AG04450 (cell line): ENCODE measurements at regions not wholly inside any gene's neighbourhood (a gene's known extent, or its start where the extent isn't known, plus 50 kb on each side); places are given as distances from the start of the nearest gene placed in this dataset.
A peak's percentile ranks its signal among the peaks of the same experiment; 100 is the strongest.
"Not testable (repeated sequence)": the region's sequence is repeated elsewhere in the genome, so short reads cannot be mapped to it uniquely, and the experiment has no call there.

Source experiments
- CTCF ChIA-PET: fragments of 300-600, 350-600 bp; formaldehyde crosslinking; extraction: SDS; loops from one replicate; lab custom pipeline; 2022; ENCODE audit warnings: antibody characterized with exemption, inconsistent platforms; lab: Charles Lee
- POLR2A ChIA-PET: fragments of 350-600 bp; formaldehyde crosslinking; extraction: SDS; loops from one replicate; lab custom pipeline; 2021; ENCODE audit warnings: antibody characterized with exemption, inconsistent platforms; lab: Yijun Ruan, JAX
- DNase-seq: peaks from one replicate; pipeline ENCODE4 v3.0.0-alpha.2; 2011; ENCODE audit warnings: low read depth, low spot score
- H3K27ac ChIP-seq: one replicate; pipeline ENCODE4 v1.5.1; 2012; ENCODE audit warnings: low read depth, low read length, control low read depth
- H3K27me3 ChIP-seq: one replicate; pipeline ENCODE4 v1.6.0; 2012; ENCODE audit warnings: low read length; ENCODE audit not compliant: control insufficient read depth, insufficient read depth
- H3K4me3 ChIP-seq: 2 replicates; pipeline ENCODE4 v1.5.1; 2011; ENCODE audit warnings: mild to moderate bottlenecking, low read depth, low read length, control low read depth
- H3K9me3 ChIP-seq: 2 replicates; pipeline ENCODE4 v1.5.1; 2012; ENCODE audit warnings: low read length; ENCODE audit not compliant: control insufficient read depth, insufficient read depth
- TF ChIP-seq, protein P1 (sequence below): IDR thresholded peaks from 2 replicates; pipeline ENCODE4 v1.5.1; 2011; ENCODE audit warnings: low read depth, low read length, control low read depth, inconsistent platforms

DNA sequence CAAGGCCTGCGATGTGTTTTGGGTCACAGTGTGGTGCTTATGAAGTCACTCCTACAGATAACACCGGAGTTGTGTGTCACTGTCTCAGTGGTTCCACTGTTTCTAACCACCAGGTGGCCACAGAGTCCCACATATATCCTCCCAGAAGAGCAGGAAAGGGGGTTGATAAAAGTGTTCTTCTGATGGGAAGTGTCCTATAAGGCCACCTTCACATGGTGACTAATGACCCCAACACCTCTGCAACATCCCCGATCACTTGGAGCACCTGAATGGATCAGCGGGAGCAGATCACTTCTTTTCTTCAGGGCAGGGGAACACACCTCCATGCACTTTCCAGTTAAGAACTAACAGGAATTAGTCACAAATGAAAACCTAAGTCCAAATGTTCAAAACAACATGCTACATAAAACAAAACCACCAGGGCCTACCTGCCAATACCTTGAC lies 111.5 kb downstream of the PPIAL4G start:
- DNase-seq: peak; percentile 33
- H3K9me3 ChIP-seq, H3K4me3 ChIP-seq, H3K27me3 ChIP-seq, POLR2A ChIA-PET, H3K27ac ChIP-seq: not testable (repeated sequence)
- CTCF ChIA-PET: interaction anchor here (1.3 to 2.6 kb wide), 2 partner anchors 13 to 17 kb away, joined by 3 to 15 read pairs; no protein-coding TSS in a partner anchor
- TF ChIP-seq, protein P1, sequence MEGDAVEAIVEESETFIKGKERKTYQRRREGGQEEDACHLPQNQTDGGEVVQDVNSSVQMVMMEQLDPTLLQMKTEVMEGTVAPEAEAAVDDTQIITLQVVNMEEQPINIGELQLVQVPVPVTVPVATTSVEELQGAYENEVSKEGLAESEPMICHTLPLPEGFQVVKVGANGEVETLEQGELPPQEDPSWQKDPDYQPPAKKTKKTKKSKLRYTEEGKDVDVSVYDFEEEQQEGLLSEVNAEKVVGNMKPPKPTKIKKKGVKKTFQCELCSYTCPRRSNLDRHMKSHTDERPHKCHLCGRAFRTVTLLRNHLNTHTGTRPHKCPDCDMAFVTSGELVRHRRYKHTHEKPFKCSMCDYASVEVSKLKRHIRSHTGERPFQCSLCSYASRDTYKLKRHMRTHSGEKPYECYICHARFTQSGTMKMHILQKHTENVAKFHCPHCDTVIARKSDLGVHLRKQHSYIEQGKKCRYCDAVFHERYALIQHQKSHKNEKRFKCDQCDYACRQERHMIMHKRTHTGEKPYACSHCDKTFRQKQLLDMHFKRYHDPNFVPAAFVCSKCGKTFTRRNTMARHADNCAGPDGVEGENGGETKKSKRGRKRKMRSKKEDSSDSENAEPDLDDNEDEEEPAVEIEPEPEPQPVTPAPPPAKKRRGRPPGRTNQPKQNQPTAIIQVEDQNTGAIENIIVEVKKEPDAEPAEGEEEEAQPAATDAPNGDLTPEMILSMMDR: peak; percentile 71

DNA sequence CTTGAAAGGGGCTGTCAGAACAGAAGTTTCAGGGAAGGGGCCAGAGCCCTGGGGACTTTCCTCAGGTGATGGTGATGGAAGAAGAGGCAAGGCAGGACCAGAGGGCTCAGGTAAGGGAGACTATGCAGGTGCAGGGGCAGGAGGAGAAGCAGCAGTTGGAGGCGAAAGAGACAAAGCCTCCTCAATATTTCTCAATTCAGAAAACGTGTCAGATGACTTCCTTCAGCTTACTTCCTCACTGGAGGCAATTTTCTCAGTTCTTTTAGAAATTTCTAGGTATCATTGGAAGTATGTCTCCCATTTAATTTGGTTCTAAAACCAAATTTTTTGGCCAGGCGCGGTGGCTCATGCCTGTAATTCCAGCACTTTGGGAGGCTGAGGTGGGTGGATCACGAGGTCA lies 112.4 kb downstream of the PPIAL4G start:
- H3K9me3 ChIP-seq, POLR2A ChIA-PET, H3K4me3 ChIP-seq, H3K27ac ChIP-seq, DNase-seq, H3K27me3 ChIP-seq: not testable (repeated sequence)
- CTCF ChIA-PET: interaction anchor here (0.7 kb wide), 1 partner anchor 24 kb away, joined by 3 read pairs; no protein-coding TSS in a partner anchor

DNA sequence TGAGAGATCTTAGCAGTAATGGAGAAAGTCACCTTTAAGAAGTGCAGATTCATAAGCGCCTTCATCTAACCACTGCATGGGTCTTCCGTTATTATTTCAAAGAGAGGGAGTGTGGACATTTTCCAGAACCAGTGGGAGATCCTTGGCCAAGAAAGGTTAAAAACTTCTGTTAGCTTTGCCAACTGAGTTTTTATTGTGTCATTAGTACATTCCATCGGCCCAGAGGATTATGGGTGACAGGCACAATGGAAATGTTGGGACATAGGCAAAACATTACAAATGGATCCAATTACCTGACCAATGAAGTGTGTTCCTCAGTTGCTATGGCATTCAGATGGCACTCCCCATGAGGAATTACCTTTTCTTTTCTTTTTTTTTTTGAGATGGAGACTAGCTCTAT lies 115.5 kb downstream of the PPIAL4G start:
- DNase-seq: no peak
- Histone ChIP-seq H3K9me3 (no peaks in the 10 kb centered on the region), H3K4me3 (no peak overlapping the region), H3K27ac (no peak overlapping the region), H3K27me3 (peaks cover 16% of the 10 kb centered on the region)
- TF ChIP-seq, protein P1: no peak
- POLR2A ChIA-PET: no interaction called here
- CTCF ChIA-PET: no interaction called here

DNA sequence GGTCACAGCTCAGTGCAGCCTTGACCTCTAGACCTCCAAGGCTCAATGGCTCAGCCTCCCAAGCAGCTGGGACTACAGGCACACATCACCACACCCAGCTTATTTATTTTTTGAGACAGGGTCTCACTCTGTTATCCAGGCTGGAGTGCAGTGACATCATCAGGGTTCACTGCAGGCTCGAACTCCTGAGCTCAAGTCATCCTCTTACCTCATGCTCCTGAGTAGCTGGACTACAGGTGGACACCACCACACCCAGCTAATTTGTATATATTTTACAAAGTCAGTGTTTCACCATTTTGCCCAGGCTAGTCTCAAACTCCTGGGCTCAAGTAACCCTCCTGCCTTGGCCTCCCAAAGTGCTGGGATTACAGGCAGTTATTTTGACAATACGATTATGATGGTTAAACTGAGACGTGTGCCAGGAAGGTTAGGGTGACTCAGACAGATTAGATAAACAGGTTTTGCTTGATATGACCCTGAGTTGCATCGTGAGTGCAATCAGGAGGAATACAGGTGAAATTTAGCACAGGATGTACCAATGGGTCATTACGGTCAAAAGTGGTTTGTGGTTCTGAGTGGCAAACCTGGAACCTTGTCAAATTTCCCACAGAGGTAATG lies 116.9 kb downstream of the PPIAL4G start:
- peaks cover 29% of the 10 kb centered on the region for H3K27me3 ChIP-seq
- DNase-seq, H3K27ac ChIP-seq, POLR2A ChIA-PET, CTCF ChIA-PET, H3K9me3 ChIP-seq, H3K4me3 ChIP-seq: not testable (repeated sequence)

DNA sequence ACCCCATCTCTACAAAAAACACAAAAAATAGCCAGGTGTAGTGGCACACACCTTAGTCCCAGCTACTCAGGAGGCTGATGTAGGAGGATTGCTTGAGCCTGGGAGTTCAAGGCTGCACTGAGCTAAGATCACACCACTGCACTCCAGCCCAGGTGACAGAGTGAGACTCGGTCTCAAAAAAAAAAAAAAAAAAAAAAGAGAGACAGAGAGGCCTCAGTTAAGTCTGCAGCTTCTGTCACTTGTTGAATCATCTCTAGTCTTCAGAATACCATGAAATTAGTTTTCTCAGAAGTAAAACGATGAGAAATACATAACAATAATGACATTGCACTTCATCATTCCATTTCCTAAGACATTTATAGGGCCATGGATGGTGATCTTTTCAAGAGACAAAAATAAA lies 118.0 kb downstream of the PPIAL4G start:
- POLR2A ChIA-PET: not testable (repeated sequence)

DNA sequence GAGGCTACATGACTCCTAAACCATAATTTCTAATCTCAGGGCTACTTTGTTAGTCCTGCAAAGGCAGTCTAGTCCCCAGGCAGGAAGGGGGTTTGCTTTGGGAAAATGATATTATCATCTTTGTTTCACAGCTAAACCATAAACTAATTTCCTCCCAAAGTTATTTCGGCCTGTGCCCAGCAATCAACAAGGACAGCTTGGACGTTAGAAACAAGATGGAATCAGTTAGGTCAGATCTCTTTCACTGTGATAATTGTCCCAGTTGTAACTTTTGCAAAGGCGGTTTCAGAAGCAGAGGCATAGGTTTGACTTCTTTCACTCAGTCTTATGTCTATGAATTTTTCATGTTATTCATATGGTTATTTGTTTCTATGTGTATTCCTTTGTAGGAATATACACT lies 119.1 kb downstream of the PPIAL4G start:
- H3K27ac ChIP-seq, DNase-seq, H3K9me3 ChIP-seq, POLR2A ChIA-PET, H3K4me3 ChIP-seq: not testable (repeated sequence)
- H3K27me3 ChIP-seq: peaks cover 30% of the 10 kb centered on the region
- CTCF ChIA-PET: interaction anchor here (1.1 kb wide), 1 partner anchor 14 kb away, joined by 3 read pairs; no protein-coding TSS in a partner anchor

More for the DNA sequence above, 118.0 kb downstream of the PPIAL4G start:
- peaks cover 31% of the 10 kb centered on the region for H3K27me3 ChIP-seq
- DNase-seq, H3K27ac ChIP-seq, CTCF ChIA-PET, H3K9me3 ChIP-seq, H3K4me3 ChIP-seq: not testable (repeated sequence)

DNA sequence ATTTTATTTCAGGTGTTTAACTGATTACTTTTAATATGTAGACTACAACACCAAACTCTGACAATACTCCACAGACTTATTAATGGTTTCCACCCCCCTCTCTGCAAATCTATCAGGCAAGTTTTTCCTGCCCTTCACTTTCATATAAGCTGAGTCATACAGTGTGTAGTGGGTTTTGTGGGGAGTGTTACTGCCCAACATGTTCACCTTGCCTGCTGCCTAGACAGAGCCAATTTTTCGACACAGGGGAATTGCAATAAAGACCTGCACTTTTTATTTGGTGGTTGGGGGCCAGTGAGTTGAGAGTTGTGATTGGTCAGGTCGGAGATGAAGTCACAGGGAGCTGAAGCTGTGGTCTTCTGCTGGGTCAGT lies 119.7 kb downstream of the PPIAL4G start:
- TF ChIP-seq, protein P1: no peak
- Histone ChIP-seq H3K27ac (no peak overlapping the region), H3K9me3 (no peaks in the 10 kb centered on the region), H3K27me3 (peaks cover 28% of the 10 kb centered on the region), H3K4me3 (no peak overlapping the region)
- ChIA-PET POLR2A (no interaction called here), CTCF (no interaction called here)
- no peak for DNase-seq
